GM12878 (cell line): ENCODE measurements at regions not wholly inside any gene's neighbourhood (a gene's known extent, or its start where the extent isn't known, plus 50 kb on each side); places are given as distances from the start of the nearest gene placed in this dataset.

Experiments used
- ATAC-seq: fragments of 200-7000 bp; cut with Tn5 transposase; 3 replicates; pipeline ENCODE4 v1.9.1; 2020; ENCODE audit warnings: mild to moderate bottlenecking, moderate library complexity
- BruUV-seq: library from RNA; stranded (reverse); fragments of 400-500 nt; replicated peaks from 2 replicates; lab custom pipeline; 2021; lab: Mats Ljungman, UMichigan
- CTCF ChIA-PET: fragments of 300-600 bp; sonication (Branson Sonifier 250); formaldehyde crosslinking; extraction: SDS; loops from one replicate; lab custom pipeline; 2021; ENCODE audit warnings: inconsistent platforms; lab: Yijun Ruan, JAX
- POLR2A ChIA-PET: fragments of 350-600 bp; formaldehyde crosslinking; extraction: SDS; loops from one replicate; lab custom pipeline; 2021; ENCODE audit warnings: inconsistent platforms; lab: Charles Lee
- RAD21 ChIA-PET: fragments of 300-600 bp; sonication (Branson Sonifier 250); formaldehyde crosslinking; loops from one replicate; lab custom pipeline; 2023; ENCODE audit warnings: antibody characterized with exemption; ENCODE audit not compliant: unreplicated experiment; lab: Charles Lee
- SMC1A ChIA-PET: fragments of 300-600 bp; sonication (Branson Sonifier 250); formaldehyde crosslinking; loops from one replicate; lab custom pipeline; 2023; ENCODE audit not compliant: unreplicated experiment, uncharacterized antibody; lab: Charles Lee
- DNase-seq: peaks from one replicate; pipeline ENCODE4 v3.0.0-alpha.2; 2011; ENCODE audit warnings: low read depth, low spot score
- FAIRE-seq: peaks from 3 replicates; lab custom pipeline; 2011; peaks lifted over from hg19 to GRCh38; lab: Jason Lieb, UNC
- H2AFZ ChIP-seq: 2 replicates; pipeline ENCODE4 v1.6.0; 2011; ENCODE audit warnings: low read depth, low read length, control low read depth; ENCODE audit not compliant: control insufficient read depth
- H3K27ac ChIP-seq: 2 replicates; pipeline ENCODE4 v1.5.1; 2011; ENCODE audit warnings: control low read depth; ENCODE audit not compliant: control insufficient read depth, insufficient read depth
- H3K27me3 ChIP-seq, 2 experiments: replicated peaks in 1 of 2; 2 replicates each; pipeline versions ENCODE4 v1.6.0 to v1.6.1; 2011; ENCODE audit warnings: low read length in 1 of 2; ENCODE audit not compliant: control insufficient read depth in 2 of 2, insufficient read depth in 2 of 2
- H3K36me3 ChIP-seq, 2 experiments: 2 replicates each; pipeline ENCODE4 v1.5.1; 2011; ENCODE audit warnings: low read length in 1 of 2; ENCODE audit not compliant: control insufficient read depth in 2 of 2, insufficient read depth in 2 of 2
- H3K4me1 ChIP-seq: 2 replicates; pipeline ENCODE4 v1.6.1; 2011; ENCODE audit warnings: mild to moderate bottlenecking, low read length, moderate library complexity, mixed read lengths; ENCODE audit not compliant: control insufficient read depth, insufficient read depth
- H3K4me2 ChIP-seq: 2 replicates; pipeline ENCODE4 v1.6.0; 2011; ENCODE audit warnings: control low read depth; ENCODE audit not compliant: control insufficient read depth, insufficient read depth
- H3K4me3 ChIP-seq: fragments of 200-600 bp; sonication (generic); 2 replicates; pipeline ENCODE4 v1.5.1; 2016
- H3K79me2 ChIP-seq: 2 replicates; pipeline ENCODE4 v1.6.0; 2011; ENCODE audit warnings: low read length; ENCODE audit not compliant: control insufficient read depth, insufficient read depth
- H3K9ac ChIP-seq: 2 replicates; pipeline ENCODE4 v1.8.0; 2011; ENCODE audit warnings: low read length, control low read depth, mixed read lengths; ENCODE audit not compliant: control insufficient read depth, insufficient read depth
- H3K9me3 ChIP-seq: replicated peaks from 3 replicates; pipeline ENCODE4 v1.5.1; 2011; ENCODE audit warnings: mild to moderate bottlenecking, low read length; ENCODE audit not compliant: control insufficient read depth, insufficient read depth
- H4K20me1 ChIP-seq: 2 replicates; pipeline ENCODE4 v1.6.0; 2011; ENCODE audit not compliant: control insufficient read depth, insufficient read depth
- BHLHE40 ChIP-seq, 2 experiments: fragments of 450-650 bp in 1 of 2; IDR thresholded peaks; 2 replicates each; pipeline ENCODE4 v1.6.1; 2011 to 2017; ENCODE audit warnings: low read depth in 2 of 2, borderline replicate concordance in 1 of 2, improper control_type of control experiment in 1 of 2, low read length in 1 of 2, mild to moderate bottlenecking in 1 of 2
- GABPA ChIP-seq: IDR thresholded peaks from 2 replicates; pipeline ENCODE4 v1.6.1; 2014; ENCODE audit warnings: antibody characterized with exemption, low read depth, mild to moderate bottlenecking, inconsistent platforms
- NFXL1 ChIP-seq: fragments of 450-650 bp; IDR thresholded peaks from 2 replicates; pipeline ENCODE4 v1.6.1; 2017; ENCODE audit warnings: antibody characterized with exemption, mild to moderate bottlenecking, borderline replicate concordance
- REST ChIP-seq: IDR thresholded peaks from 2 replicates; pipeline ENCODE4 v1.6.1; 2012; ENCODE audit warnings: mild to moderate bottlenecking, low read depth, low read length
- SPI1 ChIP-seq: IDR thresholded peaks from 2 replicates; pipeline ENCODE4 v1.6.1; 2011; ENCODE audit warnings: low read depth, mild to moderate bottlenecking, low read length, moderate library complexity, borderline replicate concordance; ENCODE audit not compliant: insufficient read depth
- SUZ12 ChIP-seq: fragments of 200-600 bp; sonication (generic); IDR thresholded peaks from one replicate; pipeline ENCODE4 v1.6.1; 2018; ENCODE audit warnings: antibody characterized with exemption, mild to moderate bottlenecking; ENCODE audit not compliant: unreplicated experiment
- ZBTB33 ChIP-seq: fragments of 450-650 bp; IDR thresholded peaks from 2 replicates; pipeline ENCODE4 v1.6.1; 2017; ENCODE audit warnings: mild to moderate bottlenecking
- ZNF274 ChIP-seq: IDR thresholded peaks from one replicate; pipeline ENCODE4 v1.8.0; 2011; ENCODE audit not compliant: insufficient read length, insufficient read depth
- WGBS: methylation state at CpG from one replicate; pipeline ENCODE4 v1.1.6; 2016; ENCODE audit warnings: low lambda C conversion rate; ENCODE audit not compliant: insufficient replicate concordance, insufficient coverage; ENCODE audit errors: missing lambda C conversion rate; 5-methylcytosine and 5-hydroxymethylcytosine counted together
- in situ Hi-C: fragments of 300-500 bp; cut with MboI; formaldehyde crosslinking; loops from 9 replicates; pipeline ENCODE4 v1.14.3; 2018; ENCODE audit warnings: mixed read lengths
- intact Hi-C: fragments of 100-400 bp; cut with micrococcal nuclease; formaldehyde crosslinking; loops from one replicate; pipeline ENCODE4 v1.14.2; 2022; ENCODE audit not compliant: unreplicated experiment

- ATAC-seq (no peak), DNase-seq (no peak), FAIRE-seq (no peak)
- Histone ChIP-seq H4K20me1 (no peaks in the 10 kb centered on the region), H3K27ac (peak overlapping the region; percentile 76), H2AFZ (no peak overlapping the region), H3K4me1 (peaks cover 61% of the 10 kb centered on the region), H3K36me3 (no peaks in the 10 kb centered on the region; a peak in 1 of 4 replicates), H3K79me2 (peaks cover 42% of the 10 kb centered on the region), H3K27me3 (no peaks in the 10 kb centered on the region), H3K9me3 (peaks cover 4% of the 10 kb centered on the region; the same call in 2 of the 3 replicates), H3K9ac (peak overlapping the region; percentile 31; the same call in 1 of the 2 replicates), H3K4me3 (no peak overlapping the region), H3K4me2 (peak overlapping the region; percentile 38)
- RAD21 ChIA-PET: interaction anchor here (0.5 to 2.6 kb wide), 11 partner anchors 9 to 421 kb away, joined by 3 to 8 read pairs (median 4); no protein-coding TSS in a partner anchor
- SMC1A ChIA-PET: interaction anchor here (0.6 to 2.1 kb wide), 16 partner anchors 7 to 422 kb away, joined by 3 to 10 read pairs (median 4); no protein-coding TSS in a partner anchor
- 63% methylated on average over 6 of the region's 6 CpGs for WGBS
- intact Hi-C loops: loop anchor here (5.0 kb wide), 1 partner anchor 120 kb away; no protein-coding TSS in a partner anchor
- in situ Hi-C loops: no loop called here
- POLR2A ChIA-PET: interaction anchor here (0.6 to 1.6 kb wide), 5 partner anchors 9 to 128 kb away, joined by 3 to 8 read pairs (median 4); no protein-coding TSS in a partner anchor
- CTCF ChIA-PET: interaction anchor here (1.2 to 1.8 kb wide), 7 partner anchors 9 to 136 kb away, joined by 3 to 10 read pairs (median 5); no protein-coding TSS in a partner anchor
- no TSS peak for BruUV-seq
- TF ChIP-seq NFXL1 (no peak), REST (no peak), SUZ12 (no peak), ZBTB33 (no peak), ZNF274 (no peak), GABPA (no peak), SPI1 (peak; percentile 4; the same call in 1 of the 2 replicates), BHLHE40 (IDR thresholded peaks at IDR 0.05; ENCODE audit: borderline replicate concordance in 1 of 2, low read depth in 2 of 2, low read length in 1 of 2) (no peak)
Observed at GRCh38 chr7:131032786-131033185, 294.9 kb upstream of the MKLN1 start.
